ENCODE measurements at regions not wholly inside any gene's neighbourhood (a gene's known extent, or its start where the extent isn't known, plus 50 kb on each side); places are given as distances from the start of the nearest gene placed in this dataset.

DNA sequence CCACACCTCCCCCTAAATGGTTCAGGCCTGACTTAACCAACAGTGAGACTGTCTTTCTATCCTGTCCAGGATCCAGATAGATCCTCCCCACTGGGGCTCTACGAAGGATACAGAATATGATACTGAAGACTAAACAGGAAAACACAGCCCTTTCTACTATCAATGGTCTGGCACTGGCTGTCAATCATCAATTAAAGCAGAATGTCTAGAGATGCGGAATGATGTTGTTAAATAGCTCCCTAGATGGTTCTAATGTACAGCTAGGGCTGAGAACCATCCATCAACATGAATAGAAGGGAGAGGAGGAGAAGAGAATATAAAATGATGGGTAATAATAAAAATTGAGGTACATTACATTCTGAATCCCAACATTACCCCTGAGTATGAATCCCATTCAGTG is 314.3 kb upstream of the CELF2 start:
- H3K36me3 ChIP-seq (ENCODE audit: insufficient read depth, low read length), result no peaks in the 10 kb centered on the region
- no peaks in the 10 kb centered on the region for H3K79me2 ChIP-seq (ENCODE audit: insufficient read depth, low read length)
- no peaks in the 10 kb centered on the region for H4K20me1 ChIP-seq (ENCODE audit: insufficient read depth, low read length)
- H3K9me2 ChIP-seq (ENCODE audit: low read depth, low read length), result no peaks in the 10 kb centered on the region
- no peak overlapping the region for H3K4me2 ChIP-seq (ENCODE audit: low read length)
- no peak overlapping the region for H3K9ac ChIP-seq (ENCODE audit: low read length)
- H3K4me1 ChIP-seq (ENCODE audit: insufficient read depth, low read length, severe bottlenecking), result no peaks in the 10 kb centered on the region
- H3K27me3 ChIP-seq (ENCODE audit: insufficient read depth, low read length), result no peaks in the 10 kb centered on the region
- no peak overlapping the region for H2AFZ ChIP-seq (ENCODE audit: low read length)
- H3K27ac ChIP-seq (ENCODE audit: low read depth, low read length, poor library complexity, severe bottlenecking), result no peak overlapping the region
- no peak for TF ChIP-seq CTCF (IDR thresholded peaks at IDR 0.05; ENCODE audit: low read length)
- TF ChIP-seq EZH2 (IDR thresholded peaks at IDR 0.05; ENCODE audit: borderline replicate concordance, low read length), result no peak
- H3K4me3 ChIP-seq (ENCODE audit: low read depth, low read length, poor library complexity, severe bottlenecking), result no peak overlapping the region
- no peaks in the 10 kb centered on the region for H3K9me3 ChIP-seq (ENCODE audit: low read length)
- H3F3A ChIP-seq (ENCODE audit: insufficient read depth, low read length), result no peaks in the 10 kb centered on the region

GRCh38 chr10:10712155-10712704 is 305.4 kb upstream of the CELF2 start:
- TF ChIP-seq CTCF (IDR thresholded peaks at IDR 0.05; ENCODE audit: low read length), result no peak
- no peak for TF ChIP-seq EZH2 (IDR thresholded peaks at IDR 0.05; ENCODE audit: borderline replicate concordance, low read length)
- H2AFZ ChIP-seq (ENCODE audit: low read length), result no peak overlapping the region
- no peaks in the 10 kb centered on the region for H3K79me2 ChIP-seq (ENCODE audit: insufficient read depth, low read length)
- no peaks in the 10 kb centered on the region for H3K9me3 ChIP-seq (ENCODE audit: low read length)
- H3K4me2 ChIP-seq (ENCODE audit: low read length), result no peak overlapping the region
- no peak overlapping the region for H3K27ac ChIP-seq (ENCODE audit: low read depth, low read length, poor library complexity, severe bottlenecking)
- H3K4me1 ChIP-seq (ENCODE audit: insufficient read depth, low read length, severe bottlenecking), result no peaks in the 10 kb centered on the region
- H3F3A ChIP-seq (ENCODE audit: insufficient read depth, low read length), result no peaks in the 10 kb centered on the region
- H3K9me2 ChIP-seq (ENCODE audit: low read depth, low read length), result no peaks in the 10 kb centered on the region
- no peaks in the 10 kb centered on the region for H3K27me3 ChIP-seq (ENCODE audit: insufficient read depth, low read length)
- H3K36me3 ChIP-seq (ENCODE audit: insufficient read depth, low read length), result no peaks in the 10 kb centered on the region
- H3K9ac ChIP-seq (ENCODE audit: low read length), result no peak overlapping the region
- H3K4me3 ChIP-seq (ENCODE audit: low read depth, low read length, poor library complexity, severe bottlenecking), result no peak overlapping the region
- H4K20me1 ChIP-seq (ENCODE audit: insufficient read depth, low read length), result no peaks in the 10 kb centered on the region

DNA sequence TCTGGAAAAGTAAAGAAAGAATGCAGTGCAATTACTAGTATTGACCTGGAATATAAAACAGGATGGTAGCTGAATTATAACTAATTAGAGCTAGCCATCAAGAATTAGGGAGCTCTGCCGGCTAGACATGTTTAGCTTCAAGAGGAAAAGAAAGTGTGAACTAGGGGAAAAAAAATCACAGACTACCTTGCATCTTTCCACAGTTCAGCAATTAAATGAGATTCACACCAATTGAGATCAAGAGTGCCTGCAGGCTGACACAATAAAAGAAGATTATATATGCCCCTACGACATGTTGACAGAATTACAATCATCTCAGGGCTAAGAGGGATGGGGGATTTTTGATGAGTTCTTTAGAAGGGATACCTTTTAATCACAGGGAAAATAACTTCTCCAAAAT is 303.3 kb upstream of the CELF2 start:
- no peaks in the 10 kb centered on the region for H3F3A ChIP-seq (ENCODE audit: insufficient read depth, low read length)
- H3K9me2 ChIP-seq (ENCODE audit: low read depth, low read length), result no peaks in the 10 kb centered on the region
- no peaks in the 10 kb centered on the region for H3K4me1 ChIP-seq (ENCODE audit: insufficient read depth, low read length, severe bottlenecking)
- TF ChIP-seq CTCF (IDR thresholded peaks at IDR 0.05; ENCODE audit: low read length) (no peak), EZH2 (IDR thresholded peaks at IDR 0.05; ENCODE audit: borderline replicate concordance, low read length) (no peak)
- H3K4me3 ChIP-seq (ENCODE audit: low read depth, low read length, poor library complexity, severe bottlenecking), result no peak overlapping the region
- H3K9me3 ChIP-seq (ENCODE audit: low read length), result no peaks in the 10 kb centered on the region
- H4K20me1 ChIP-seq (ENCODE audit: insufficient read depth, low read length), result no peaks in the 10 kb centered on the region
- H3K27me3 ChIP-seq (ENCODE audit: insufficient read depth, low read length), result no peaks in the 10 kb centered on the region
- no peak overlapping the region for H2AFZ ChIP-seq (ENCODE audit: low read length)
- H3K4me2 ChIP-seq (ENCODE audit: low read length), result no peak overlapping the region
- H3K9ac ChIP-seq (ENCODE audit: low read length), result no peak overlapping the region
- H3K79me2 ChIP-seq (ENCODE audit: insufficient read depth, low read length), result no peaks in the 10 kb centered on the region
- H3K36me3 ChIP-seq (ENCODE audit: insufficient read depth, low read length), result no peaks in the 10 kb centered on the region
- no peak overlapping the region for H3K27ac ChIP-seq (ENCODE audit: low read depth, low read length, poor library complexity, severe bottlenecking)
